ENCODE measurements at regions not wholly inside any gene's neighbourhood (a gene's known extent, or its start where the extent isn't known, plus 50 kb on each side); places are given as distances from the start of the nearest gene placed in this dataset.

DNA sequence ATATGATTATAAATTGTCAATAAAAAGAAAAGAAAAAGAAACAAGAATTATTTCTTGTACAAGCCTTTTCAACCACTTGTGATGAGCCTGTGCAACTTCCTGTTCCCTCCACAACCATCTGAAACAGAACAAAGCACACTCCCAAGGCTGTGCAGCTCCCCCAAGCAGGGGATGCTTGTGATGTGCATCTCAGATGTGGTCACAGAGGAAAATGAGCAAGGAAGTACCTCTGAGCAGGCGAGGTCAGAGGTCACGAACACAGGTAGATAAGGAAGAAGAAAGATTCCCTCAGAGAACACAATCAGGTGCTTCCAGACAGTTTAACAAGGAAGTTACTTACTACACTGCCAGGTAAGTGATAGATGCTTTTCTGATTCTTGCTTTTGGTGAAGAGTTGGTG lies 274.8 kb upstream of the SLC39A10 start:
- no peak overlapping the region for H3K4me3 Mint-ChIP-seq
- no CpG with 5 or more reads among the region's 2 CpGs for WGBS (ENCODE audit: insufficient coverage)

DNA sequence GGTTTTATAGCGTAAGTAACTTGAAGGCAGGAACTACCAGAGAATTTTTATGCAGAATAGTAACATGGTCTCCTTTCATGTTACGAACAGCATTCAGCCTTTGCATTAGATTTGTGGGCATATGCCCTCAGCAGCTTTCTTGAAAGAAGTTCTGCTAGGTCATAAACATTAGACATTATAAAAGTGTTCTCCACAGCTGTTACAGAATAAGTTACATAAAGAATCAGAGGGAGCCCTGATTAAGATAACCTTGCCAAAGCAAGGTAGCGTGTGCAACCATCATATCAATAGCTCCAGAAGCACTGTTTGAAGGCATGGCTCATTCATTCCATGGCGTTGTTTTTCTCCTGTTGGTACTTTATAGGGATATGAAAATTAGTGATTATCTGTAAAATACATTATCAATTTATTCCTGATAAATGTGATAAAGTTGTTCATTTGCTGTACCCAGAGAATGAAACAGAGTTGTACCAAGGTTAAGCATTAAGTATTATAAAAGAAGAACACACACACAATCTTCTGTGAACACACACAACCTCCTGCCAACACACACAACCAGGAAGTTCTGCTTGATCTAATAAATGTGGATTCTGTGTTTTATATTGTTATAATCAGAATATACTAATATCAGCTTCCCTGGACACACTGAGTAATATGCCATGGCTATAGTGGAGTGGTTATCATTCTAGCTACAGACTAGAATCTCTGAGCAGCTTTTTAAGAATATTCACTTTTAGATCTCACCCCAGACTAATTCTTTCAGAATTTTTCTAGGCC lies 286.7 kb upstream of the SLC39A10 start:
- H3K27me3 ChIP-seq (ENCODE audit: control insufficient read depth in 2 of 2, insufficient read depth in 2 of 2, low read length in 2 of 2), result no peaks in the 10 kb centered on the region
- Mint-ChIP-seq H3K27me3 (ENCODE audit: low read depth in 3 of 3) (no peaks in the 10 kb centered on the region), H3K4me1 (no peaks in the 10 kb centered on the region), H3K9me3 (peaks cover 0 to 9% (median 4%) of the 10 kb centered on the region in 7 donors), H3K4me3 (no peak overlapping the region), H3K27ac (no peak overlapping the region), H3K36me3 (no peaks in the 10 kb centered on the region)
- H3K4me2 ChIP-seq (replicated peaks; ENCODE audit: extremely low read depth, low read length, poor library complexity, severe bottlenecking), result no peak overlapping the region
- no peak overlapping the region for H2AFZ ChIP-seq (ENCODE audit: insufficient read depth, low read depth, low read length, poor library complexity, severe bottlenecking)
- no peak overlapping the region for H3K4me3 ChIP-seq (replicated peaks in 1 of 3; ENCODE audit: low read depth in 2 of 3, low read length in 3 of 3)
- H3K4me1 ChIP-seq (ENCODE audit: control insufficient read depth in 1 of 2, insufficient read depth in 2 of 2, low read length in 2 of 2), result no peaks in the 10 kb centered on the region
- no peak for DNase-seq
- no peaks in the 10 kb centered on the region for H4K20me1 ChIP-seq (ENCODE audit: insufficient read depth, low read length)
- no peaks in the 10 kb centered on the region for H3K36me3 ChIP-seq (replicated peaks in 1 of 2; ENCODE audit: control insufficient read depth in 1 of 2, insufficient read depth in 2 of 2, low read length in 2 of 2)
- 100% methylated on average over 2 of the region's 4 CpGs for WGBS (ENCODE audit: insufficient coverage)
- no peaks in the 10 kb centered on the region for H3K9me3 ChIP-seq (replicated peaks in 1 of 2; ENCODE audit: control insufficient read depth in 1 of 2, insufficient read depth in 1 of 2, low read length in 2 of 2)
- no peaks in the 10 kb centered on the region for H3K79me2 ChIP-seq (ENCODE audit: insufficient read depth, low read length)
- TF ChIP-seq, protein P1, sequence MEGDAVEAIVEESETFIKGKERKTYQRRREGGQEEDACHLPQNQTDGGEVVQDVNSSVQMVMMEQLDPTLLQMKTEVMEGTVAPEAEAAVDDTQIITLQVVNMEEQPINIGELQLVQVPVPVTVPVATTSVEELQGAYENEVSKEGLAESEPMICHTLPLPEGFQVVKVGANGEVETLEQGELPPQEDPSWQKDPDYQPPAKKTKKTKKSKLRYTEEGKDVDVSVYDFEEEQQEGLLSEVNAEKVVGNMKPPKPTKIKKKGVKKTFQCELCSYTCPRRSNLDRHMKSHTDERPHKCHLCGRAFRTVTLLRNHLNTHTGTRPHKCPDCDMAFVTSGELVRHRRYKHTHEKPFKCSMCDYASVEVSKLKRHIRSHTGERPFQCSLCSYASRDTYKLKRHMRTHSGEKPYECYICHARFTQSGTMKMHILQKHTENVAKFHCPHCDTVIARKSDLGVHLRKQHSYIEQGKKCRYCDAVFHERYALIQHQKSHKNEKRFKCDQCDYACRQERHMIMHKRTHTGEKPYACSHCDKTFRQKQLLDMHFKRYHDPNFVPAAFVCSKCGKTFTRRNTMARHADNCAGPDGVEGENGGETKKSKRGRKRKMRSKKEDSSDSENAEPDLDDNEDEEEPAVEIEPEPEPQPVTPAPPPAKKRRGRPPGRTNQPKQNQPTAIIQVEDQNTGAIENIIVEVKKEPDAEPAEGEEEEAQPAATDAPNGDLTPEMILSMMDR (IDR thresholded peaks at IDR 0.05), result no peak
- H3K27ac ChIP-seq (ENCODE audit: low read depth in 1 of 2, low read length in 2 of 2), result no peak overlapping the region
- intact Hi-C loops (cut with micrococcal nuclease), result no loop called here
- H3K9ac ChIP-seq (ENCODE audit: insufficient read depth, low read length, poor library complexity, severe bottlenecking), result no peak overlapping the region

More for the DNA sequence above, 274.8 kb upstream of the SLC39A10 start:
- Mint-ChIP-seq H3K9me3 (peaks cover 6 to 19% (median 8%) of the 10 kb centered on the region in 7 donors), H3K27me3 (ENCODE audit: low read depth in 3 of 3) (no peaks in the 10 kb centered on the region), H3K36me3 (no peaks in the 10 kb centered on the region), H3K27ac (no peak overlapping the region), H3K4me1 (peaks cover 2% of the 10 kb centered on the region)
- Histone ChIP-seq H3K79me2 (ENCODE audit: insufficient read depth, low read length) (no peaks in the 10 kb centered on the region), H3K9me3 (replicated peaks in 1 of 2; ENCODE audit: control insufficient read depth in 1 of 2, insufficient read depth in 1 of 2, low read length in 2 of 2) (peaks cover 0 to 4% of the 10 kb centered on the region in 2 donors), H3K4me1 (ENCODE audit: control insufficient read depth in 1 of 2, insufficient read depth in 2 of 2, low read length in 2 of 2) (no peaks in the 10 kb centered on the region), H3K4me3 (replicated peaks in 1 of 3; ENCODE audit: low read depth in 2 of 3, low read length in 3 of 3) (no peak overlapping the region), H2AFZ (ENCODE audit: insufficient read depth, low read depth, low read length, poor library complexity, severe bottlenecking) (no peak overlapping the region), H3K36me3 (replicated peaks in 1 of 2; ENCODE audit: control insufficient read depth in 1 of 2, insufficient read depth in 2 of 2, low read length in 2 of 2) (no peaks in the 10 kb centered on the region), H3K27me3 (ENCODE audit: control insufficient read depth in 2 of 2, insufficient read depth in 2 of 2, low read length in 2 of 2) (no peaks in the 10 kb centered on the region), H3K9ac (ENCODE audit: insufficient read depth, low read length, poor library complexity, severe bottlenecking) (no peak overlapping the region), H3K27ac (ENCODE audit: low read depth in 1 of 2, low read length in 2 of 2) (no peak overlapping the region), H4K20me1 (ENCODE audit: insufficient read depth, low read length) (no peaks in the 10 kb centered on the region), H3K4me2 (replicated peaks; ENCODE audit: extremely low read depth, low read length, poor library complexity, severe bottlenecking) (no peak overlapping the region)
- intact Hi-C loops (cut with micrococcal nuclease), result no loop called here
- TF ChIP-seq, protein P1 (IDR thresholded peaks at IDR 0.05), result no peak
- no peak for DNase-seq

Data from CD14-positive monocyte (primary cell).